Activated CD4-positive, alpha-beta T cell treated with anti-CD3 and anti-CD28 coated beads, Interleukin-2, Interleukin-6, amounts not matched to agents 100 ng/mL and 50 ng/mL, durations not matched to agents 16 hours and 8 hours (primary cell): ENCODE measurements at regions not wholly inside any gene's neighbourhood (a gene's known extent, or its start where the extent isn't known, plus 50 kb on each side); places are given as distances from the start of the nearest gene placed in this dataset.
"Not testable (repeated sequence)": the region's sequence is repeated elsewhere in the genome, so short reads cannot be mapped to it uniquely, and the experiment has no call there.

Experiments used
- DNase-seq: peaks from one replicate; pipeline ENCODE4 v3.0.0-alpha.2; 2020

- no peak for DNase-seq
Observed at GRCh38 chr11:105429096-105429910, 180.6 kb upstream of the GRIA4 start.

DNA sequence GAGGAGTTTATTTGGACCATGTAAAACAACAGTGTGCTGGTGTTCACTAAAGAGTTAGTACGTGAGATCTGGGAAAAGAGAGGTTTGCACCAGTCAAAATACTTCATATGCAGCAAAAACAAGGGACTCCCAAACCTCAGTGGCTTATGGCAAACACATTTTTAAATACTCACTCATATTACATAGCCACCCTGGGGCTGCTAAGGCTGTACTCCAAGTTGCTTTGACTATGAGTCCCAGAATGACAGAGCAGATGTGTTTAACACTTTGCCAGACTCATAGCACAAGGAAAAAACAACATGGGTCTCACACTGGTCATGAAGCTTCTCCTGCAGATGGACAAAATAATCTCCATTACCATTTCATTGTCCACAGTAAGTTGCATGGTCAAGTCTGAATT is 202.8 kb upstream of the GRIA4 start:
- no peak for DNase-seq

DNA sequence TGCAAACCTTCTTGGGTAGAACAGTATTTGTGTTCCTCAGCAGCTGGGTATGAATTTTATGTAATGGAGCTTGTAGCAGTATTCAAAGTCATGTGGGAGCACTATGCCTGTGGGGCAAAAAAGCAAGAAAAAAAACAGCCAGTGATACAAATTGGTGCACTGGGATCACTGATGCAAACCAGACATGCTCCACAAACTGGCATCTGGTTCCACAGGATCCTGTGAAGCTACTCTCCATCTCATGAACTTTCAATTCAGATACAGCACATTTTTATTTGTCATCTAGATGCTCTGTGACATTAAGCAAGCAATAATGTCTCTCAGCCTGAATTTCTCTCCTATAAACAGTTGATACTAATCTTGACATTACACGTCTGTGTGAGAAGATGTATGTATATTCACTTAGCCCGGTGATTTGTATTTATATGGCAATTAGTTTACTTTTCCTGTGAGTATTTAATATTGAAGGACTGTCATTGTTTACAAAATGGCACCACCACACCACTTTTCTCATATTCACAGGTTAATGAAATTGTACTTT is 208.5 kb upstream of the GRIA4 start:
- DNase-seq: no peak

GRCh38 chr11:105399511-105399910 is 210.4 kb upstream of the GRIA4 start:
- DNase-seq: no peak

GRCh38 chr11:105398636-105399035 is 211.2 kb upstream of the GRIA4 start:
- DNase-seq: no peak

GRCh38 chr11:105393326-105393725 is 216.5 kb upstream of the GRIA4 start:
- no peak for DNase-seq

GRCh38 chr11:105392556-105392955 is 217.3 kb upstream of the GRIA4 start:
- DNase-seq: no peak

DNA sequence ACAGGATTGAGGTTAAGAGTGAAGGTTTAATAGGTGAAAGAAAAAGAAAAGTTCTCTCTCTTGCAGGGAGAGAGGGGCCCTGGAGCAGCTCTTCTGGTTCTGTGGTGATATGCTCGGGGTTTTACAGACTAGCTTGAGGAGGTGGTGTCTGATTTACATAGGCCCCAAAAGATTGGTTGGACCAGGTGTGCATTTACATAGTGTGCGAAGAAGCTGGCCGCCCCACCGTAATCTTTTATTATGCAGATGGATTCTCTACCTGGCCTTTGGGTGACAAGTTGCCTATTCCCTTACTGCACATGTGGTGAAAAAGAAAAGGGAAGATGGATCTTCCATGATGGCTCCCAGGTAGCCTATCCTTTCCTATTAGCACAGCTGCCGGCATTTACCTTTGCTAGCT is 219.9 kb upstream of the GRIA4 start:
- DNase-seq: no peak

- no peak for DNase-seq
Observed at GRCh38 chr11:105388006-105388405, 221.9 kb upstream of the GRIA4 start.

DNA sequence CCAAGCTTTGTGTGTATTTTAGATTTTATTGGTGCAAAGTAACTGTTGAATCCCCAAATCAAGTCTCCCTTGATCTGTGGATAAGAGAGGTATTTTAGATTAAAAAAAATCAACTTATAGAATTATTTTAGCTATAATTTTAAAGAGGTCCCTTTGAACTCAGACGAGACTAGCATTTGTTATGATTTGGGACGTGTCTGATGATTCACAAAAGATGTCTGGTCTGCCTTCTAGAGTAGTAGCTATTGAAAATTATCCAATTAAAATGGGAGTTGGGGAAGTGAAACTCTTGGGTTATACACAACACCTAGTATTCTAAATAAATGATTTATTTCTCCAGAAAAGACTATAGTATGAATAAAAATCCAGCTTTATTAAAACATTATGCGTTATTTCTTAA is 227.9 kb upstream of the GRIA4 start:
- no peak for DNase-seq

DNA sequence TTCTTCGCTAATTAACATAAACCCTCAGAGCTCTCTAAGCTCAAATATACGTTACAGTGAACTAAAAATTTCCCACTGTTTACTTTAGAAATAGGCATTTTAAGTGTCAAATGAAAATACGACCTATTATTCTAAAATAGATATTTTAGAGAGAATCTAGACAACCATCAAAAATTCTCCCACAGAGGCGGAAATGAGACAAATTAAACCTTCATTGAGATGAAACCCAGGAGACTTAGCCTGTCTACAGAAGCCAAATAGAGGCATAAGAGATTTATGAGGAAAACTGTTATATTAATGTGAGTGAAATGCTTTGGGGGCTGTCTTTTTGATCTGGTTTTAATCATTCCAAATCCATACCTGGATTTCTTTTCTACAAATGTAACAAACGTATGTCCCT is 232.0 kb upstream of the GRIA4 start:
- DNase-seq: no peak

- DNase-seq: no peak
Observed at GRCh38 chr11:105372206-105372605, 232.6 kb upstream of the CARD18 start.

GRCh38 chr11:105371311-105371710 is 231.7 kb upstream of the CARD18 start:
- DNase-seq: no peak

DNA sequence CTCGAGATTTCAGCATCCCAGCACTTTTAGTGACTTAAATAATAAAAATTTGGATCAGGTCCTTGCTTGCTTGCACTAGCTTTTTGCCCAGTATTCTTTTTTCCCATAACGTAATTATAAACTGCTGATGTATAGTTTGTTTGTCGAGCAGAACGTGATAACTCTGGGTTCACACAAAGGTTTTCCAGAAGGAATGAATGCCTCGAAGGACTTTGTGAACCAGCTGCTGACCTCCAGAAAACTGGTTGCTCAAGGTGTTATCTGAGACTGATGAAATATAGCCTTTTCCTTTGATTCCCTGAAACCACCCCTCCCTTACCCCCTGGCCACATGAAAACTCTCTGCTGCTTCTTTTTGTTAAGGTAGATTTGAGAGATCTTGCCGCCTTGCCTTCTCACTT is 229.1 kb upstream of the CARD18 start:
- no peak for DNase-seq

DNA sequence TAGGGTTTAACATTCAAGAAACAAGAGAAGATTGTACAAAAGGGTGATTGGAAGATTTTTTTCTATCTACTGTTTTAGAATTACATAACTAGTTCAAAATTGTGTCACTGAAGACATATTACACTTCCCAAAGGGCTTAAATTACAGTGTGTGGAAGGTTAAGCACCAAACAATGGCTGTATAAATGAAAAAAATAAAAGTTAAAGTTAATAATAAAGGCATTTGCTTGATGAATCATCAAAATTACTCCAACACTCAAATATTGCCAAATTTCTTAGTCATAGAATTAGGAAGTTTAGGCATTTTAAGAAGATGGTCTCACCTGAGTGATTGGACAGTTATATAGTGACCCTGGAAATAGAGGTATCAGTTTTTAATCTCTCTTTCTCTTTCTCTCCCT is 227.6 kb upstream of the CARD18 start:
- DNase-seq: no peak

DNA sequence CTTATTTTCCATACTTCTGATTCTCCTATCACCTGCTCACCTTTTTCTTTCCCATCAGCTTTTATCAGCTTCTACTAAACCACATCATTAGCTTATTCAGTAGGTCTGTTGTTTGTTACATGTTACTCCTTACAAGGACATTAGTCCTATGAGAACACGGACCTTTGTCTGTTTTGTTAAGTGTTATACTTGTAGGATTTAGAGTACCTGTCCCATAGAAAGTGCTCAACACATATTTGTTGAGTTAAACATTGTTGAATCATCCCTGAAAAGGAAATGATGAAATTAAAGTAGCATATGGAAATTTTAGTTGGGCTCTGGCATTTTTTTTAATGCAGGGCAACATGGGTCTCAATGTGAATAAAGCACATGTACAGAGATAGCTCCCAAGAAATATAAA is 222.1 kb upstream of the CARD18 start:
- DNase-seq: no peak

GRCh38 chr11:105357764-105358163 is 218.2 kb upstream of the CARD18 start:
- DNase-seq: no peak

- DNase-seq: no peak
Observed at GRCh38 chr11:105357146-105357545, 217.6 kb upstream of the CARD18 start.

GRCh38 chr11:105349867-105350266 is 210.3 kb upstream of the CARD18 start:
- DNase-seq: not testable (repeated sequence)

- DNase-seq: no peak
Observed at GRCh38 chr11:105344938-105345337, 205.4 kb upstream of the CARD18 start.

GRCh38 chr11:105334025-105334714 is 194.6 kb upstream of the CARD18 start:
- no peak for DNase-seq

DNA sequence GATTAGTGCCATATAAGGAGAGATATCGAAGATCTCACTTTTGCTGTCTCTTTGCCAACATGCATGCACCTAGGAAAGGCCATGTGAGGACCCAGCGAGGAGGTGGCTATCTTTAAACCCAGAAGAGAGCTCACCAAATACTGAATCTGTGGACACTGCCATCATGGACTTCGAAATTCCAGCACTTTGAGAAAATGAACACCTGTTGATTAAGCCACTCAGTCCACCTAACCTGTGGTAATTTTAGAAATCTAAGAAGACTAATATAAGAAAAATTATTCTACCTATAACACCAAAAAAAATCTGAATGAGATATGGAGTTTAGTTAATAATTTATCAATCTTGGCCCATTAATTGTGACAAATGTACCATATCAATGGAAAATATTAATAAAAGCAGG is 193.6 kb upstream of the CARD18 start:
- DNase-seq: no peak

DNA sequence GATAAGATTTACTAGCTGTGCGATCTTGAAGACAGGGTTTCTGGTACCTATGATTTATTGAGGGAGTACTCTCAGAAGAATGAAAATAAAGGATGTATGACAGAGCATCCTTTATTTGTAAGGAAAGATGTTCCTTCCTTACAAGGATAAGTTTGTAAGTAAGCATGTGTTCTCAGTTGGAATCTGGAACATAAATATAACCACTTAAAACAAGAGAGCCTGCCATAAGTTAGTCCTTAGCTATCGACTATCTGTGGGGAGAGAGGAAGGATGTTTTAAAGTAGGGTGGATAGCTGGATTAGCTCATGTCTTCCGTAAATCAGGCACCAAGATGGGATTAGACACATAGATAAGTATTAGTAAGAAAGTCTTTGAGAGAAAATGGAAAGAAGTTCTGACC is 192.6 kb upstream of the CARD18 start:
- DNase-seq: no peak

GRCh38 chr11:105328061-105328460 is 188.5 kb upstream of the CARD18 start:
- no peak for DNase-seq
